ENCODE measurements at regions not wholly inside any gene's neighbourhood (a gene's known extent, or its start where the extent isn't known, plus 50 kb on each side); places are given as distances from the start of the nearest gene placed in this dataset.

DNA sequence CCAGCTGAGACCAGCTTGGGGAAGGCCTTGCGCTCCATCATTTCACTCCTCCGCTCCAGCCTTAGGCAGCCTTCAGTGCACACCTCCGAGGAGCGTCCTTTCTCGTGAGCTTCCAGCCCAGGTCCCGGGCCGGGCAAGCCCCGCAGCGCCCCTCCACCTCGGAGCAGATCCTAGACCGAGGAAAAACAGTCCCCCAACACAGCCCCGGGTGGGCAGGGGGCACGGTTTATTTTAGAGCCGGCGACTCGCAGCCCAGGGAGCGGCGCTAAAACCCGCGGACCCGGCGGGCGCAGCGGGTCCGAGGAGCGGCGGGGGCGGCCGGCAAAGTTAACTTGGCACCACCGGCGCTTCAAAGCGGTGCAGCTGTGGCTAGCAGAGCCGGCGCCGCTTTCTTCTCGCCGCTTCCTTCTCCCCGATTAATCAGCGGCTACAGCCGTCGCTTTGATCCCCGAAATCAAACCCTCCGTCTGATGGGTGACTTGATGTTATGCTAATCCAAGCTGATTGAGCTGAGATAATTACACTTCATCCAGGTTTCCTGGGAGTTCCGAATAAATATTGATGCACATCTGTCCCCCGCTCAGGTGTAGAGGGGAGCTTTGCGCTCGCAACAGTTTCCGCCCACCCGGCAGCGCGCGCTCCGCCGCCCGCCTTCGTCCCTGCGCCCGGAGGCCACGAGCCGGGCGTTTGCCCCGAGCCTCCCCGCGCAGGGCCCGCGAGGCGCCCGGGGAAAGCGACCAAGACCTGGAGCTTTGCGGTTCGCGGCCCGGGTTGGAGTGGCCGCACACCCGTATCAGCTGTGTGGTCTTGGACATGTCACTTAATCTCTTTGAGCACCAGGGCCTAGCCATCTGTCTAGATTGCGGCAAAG is 192.7 kb downstream of the BUD13 start:
- no peak overlapping the region for H3K27ac Mint-ChIP-seq (ENCODE audit: unreplicated experiment)

DNA sequence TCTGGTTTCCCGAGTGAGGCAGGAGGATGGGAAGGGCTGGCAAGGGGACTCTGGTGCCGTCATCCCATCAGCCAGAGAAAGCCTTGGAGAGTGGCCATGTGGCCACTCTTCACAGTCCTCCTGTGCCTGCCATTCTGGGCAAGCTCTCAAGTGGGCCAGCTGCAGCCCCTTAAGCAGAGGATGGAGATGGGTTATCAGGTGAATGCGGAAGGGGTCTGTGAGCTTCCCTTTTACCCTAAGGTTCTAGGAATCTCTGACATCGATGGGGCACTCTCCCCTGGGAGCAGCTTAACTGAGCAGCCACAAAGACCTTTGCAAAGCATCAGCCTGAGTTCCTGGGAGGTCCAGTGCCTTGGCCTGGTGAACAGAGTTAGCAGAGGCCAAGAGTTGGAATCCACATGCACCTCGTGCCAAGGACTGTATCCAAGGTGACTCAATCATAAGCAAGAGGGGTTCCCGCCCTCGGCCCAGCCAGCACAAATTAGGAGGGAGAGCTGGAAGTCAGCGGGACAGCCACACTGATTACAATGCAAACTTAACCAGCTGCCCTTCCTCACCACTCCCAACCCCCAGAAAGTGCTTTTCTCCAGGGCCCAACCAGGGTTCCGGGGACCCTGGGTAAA is 193.6 kb downstream of the BUD13 start:
- intact Hi-C loops (cut with micrococcal nuclease; ENCODE audit: unreplicated experiment), result no loop called here
- no peaks in the 10 kb centered on the region for H3K9me3 Mint-ChIP-seq (ENCODE audit: unreplicated experiment)
- TF ChIP-seq, protein P1, sequence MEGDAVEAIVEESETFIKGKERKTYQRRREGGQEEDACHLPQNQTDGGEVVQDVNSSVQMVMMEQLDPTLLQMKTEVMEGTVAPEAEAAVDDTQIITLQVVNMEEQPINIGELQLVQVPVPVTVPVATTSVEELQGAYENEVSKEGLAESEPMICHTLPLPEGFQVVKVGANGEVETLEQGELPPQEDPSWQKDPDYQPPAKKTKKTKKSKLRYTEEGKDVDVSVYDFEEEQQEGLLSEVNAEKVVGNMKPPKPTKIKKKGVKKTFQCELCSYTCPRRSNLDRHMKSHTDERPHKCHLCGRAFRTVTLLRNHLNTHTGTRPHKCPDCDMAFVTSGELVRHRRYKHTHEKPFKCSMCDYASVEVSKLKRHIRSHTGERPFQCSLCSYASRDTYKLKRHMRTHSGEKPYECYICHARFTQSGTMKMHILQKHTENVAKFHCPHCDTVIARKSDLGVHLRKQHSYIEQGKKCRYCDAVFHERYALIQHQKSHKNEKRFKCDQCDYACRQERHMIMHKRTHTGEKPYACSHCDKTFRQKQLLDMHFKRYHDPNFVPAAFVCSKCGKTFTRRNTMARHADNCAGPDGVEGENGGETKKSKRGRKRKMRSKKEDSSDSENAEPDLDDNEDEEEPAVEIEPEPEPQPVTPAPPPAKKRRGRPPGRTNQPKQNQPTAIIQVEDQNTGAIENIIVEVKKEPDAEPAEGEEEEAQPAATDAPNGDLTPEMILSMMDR (IDR thresholded peaks at IDR 0.05; ENCODE audit: insufficient read depth in 1 of 2, low read depth in 1 of 2, low read length in 1 of 2, severe bottlenecking in 1 of 2, unreplicated experiment in 1 of 2), result no peak
- peak overlapping the region; percentile 4 for H3K4me3 Mint-ChIP-seq (ENCODE audit: unreplicated experiment)
- H3K27me3 ChIP-seq (replicated peaks; ENCODE audit: control insufficient read depth, insufficient read depth, low read length), result peaks cover 11% of the 10 kb centered on the region
- peaks cover 48% of the 10 kb centered on the region for H3K27me3 Mint-ChIP-seq (ENCODE audit: insufficient read depth, unreplicated experiment)
- peaks cover 9% of the 10 kb centered on the region for H3K4me1 ChIP-seq
- no peaks in the 10 kb centered on the region for H3K9me3 ChIP-seq
- no peaks in the 10 kb centered on the region for H3K4me1 Mint-ChIP-seq (ENCODE audit: low read depth, unreplicated experiment)
- no peaks in the 10 kb centered on the region for H3K36me3 ChIP-seq (ENCODE audit: control insufficient read depth, insufficient read depth, low read length)
- no peak overlapping the region for H3K27ac Mint-ChIP-seq (ENCODE audit: unreplicated experiment)
- CTCF ChIA-PET, result no interaction called here
- no peak for DNase-seq
- no peak overlapping the region for H3K4me3 ChIP-seq (ENCODE audit: low read depth, low read length)
- BruUV-seq (replicated peaks), result no TSS peak
- H3K36me3 Mint-ChIP-seq (ENCODE audit: insufficient read depth, unreplicated experiment), result no peaks in the 10 kb centered on the region
- POLR2A ChIA-PET, result no interaction called here

More for the DNA sequence above, 192.7 kb downstream of the BUD13 start:
- no peaks in the 10 kb centered on the region for H3K36me3 Mint-ChIP-seq (ENCODE audit: insufficient read depth, unreplicated experiment)
- Histone ChIP-seq H3K4me3 (ENCODE audit: low read depth, low read length) (0 out of 2 replicates have a peak overlapping the region, but pooled peaks have one; percentile 7), H3K36me3 (ENCODE audit: control insufficient read depth, insufficient read depth, low read length) (no peaks in the 10 kb centered on the region), H3K4me1 (peaks cover 9% of the 10 kb centered on the region), H3K9me3 (no peaks in the 10 kb centered on the region), H3K27me3 (replicated peaks; ENCODE audit: control insufficient read depth, insufficient read depth, low read length) (peaks cover 13% of the 10 kb centered on the region)
- TF ChIP-seq, protein P1 (IDR thresholded peaks at IDR 0.05; ENCODE audit: insufficient read depth in 1 of 2, low read depth in 1 of 2, low read length in 1 of 2, severe bottlenecking in 1 of 2, unreplicated experiment in 1 of 2), result no peak
- intact Hi-C loops (cut with micrococcal nuclease; ENCODE audit: unreplicated experiment), result no loop called here
- BruUV-seq (replicated peaks), result no TSS peak
- ChIA-PET POLR2A (no interaction called here), CTCF (interaction anchor here (0.8 kb wide), 1 partner anchor 17 kb away, joined by 3 read pairs; no protein-coding TSS in a partner anchor)
- H3K4me3 Mint-ChIP-seq (ENCODE audit: unreplicated experiment), result peak overlapping the region; percentile 20
- H3K9me3 Mint-ChIP-seq (ENCODE audit: unreplicated experiment), result no peaks in the 10 kb centered on the region
- peak in 1 of 2 experiments; percentile 34 for DNase-seq
- no peaks in the 10 kb centered on the region for H3K4me1 Mint-ChIP-seq (ENCODE audit: low read depth, unreplicated experiment)
- peaks cover 54% of the 10 kb centered on the region for H3K27me3 Mint-ChIP-seq (ENCODE audit: insufficient read depth, unreplicated experiment)

DNA sequence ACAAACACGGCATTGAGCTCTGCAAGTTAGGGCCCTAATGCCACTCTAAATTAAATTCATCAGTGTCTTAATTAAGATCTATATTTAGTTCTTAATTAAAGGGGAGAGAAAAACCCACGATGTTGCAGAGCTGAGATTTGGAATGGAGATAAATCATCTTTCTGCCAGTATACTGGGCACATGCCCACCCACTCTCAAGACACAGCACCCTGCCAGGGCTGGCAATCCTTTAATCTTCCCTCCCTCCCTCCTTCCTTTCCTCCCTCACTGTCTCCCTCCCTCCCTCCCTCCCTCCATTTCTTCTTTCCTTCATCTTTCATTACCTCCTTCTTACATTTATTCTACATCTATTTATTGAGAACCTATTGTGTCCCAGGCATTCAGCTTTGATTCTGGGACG is 194.8 kb downstream of the BUD13 start:
- DNase-seq, result no peak
- H3K9me3 Mint-ChIP-seq (ENCODE audit: unreplicated experiment), result no peaks in the 10 kb centered on the region
- no peaks in the 10 kb centered on the region for H3K4me1 Mint-ChIP-seq (ENCODE audit: low read depth, unreplicated experiment)
- H3K27ac Mint-ChIP-seq (ENCODE audit: unreplicated experiment), result no peak overlapping the region
- no peaks in the 10 kb centered on the region for H3K36me3 Mint-ChIP-seq (ENCODE audit: insufficient read depth, unreplicated experiment)
- no peak overlapping the region for H3K4me3 Mint-ChIP-seq (ENCODE audit: unreplicated experiment)
- peaks cover 9% of the 10 kb centered on the region for H3K4me1 ChIP-seq
- CTCF ChIA-PET, result no interaction called here
- H3K36me3 ChIP-seq (ENCODE audit: control insufficient read depth, insufficient read depth, low read length), result no peaks in the 10 kb centered on the region
- no peak overlapping the region for H3K4me3 ChIP-seq (ENCODE audit: low read depth, low read length)
- intact Hi-C loops (cut with micrococcal nuclease; ENCODE audit: unreplicated experiment), result no loop called here
- POLR2A ChIA-PET, result no interaction called here
- TF ChIP-seq, protein P1 (IDR thresholded peaks at IDR 0.05; ENCODE audit: insufficient read depth in 1 of 2, low read depth in 1 of 2, low read length in 1 of 2, severe bottlenecking in 1 of 2, unreplicated experiment in 1 of 2), result no peak
- peaks cover 11% of the 10 kb centered on the region for H3K27me3 ChIP-seq (replicated peaks; ENCODE audit: control insufficient read depth, insufficient read depth, low read length)
- H3K9me3 ChIP-seq, result no peaks in the 10 kb centered on the region
- BruUV-seq (replicated peaks), result no TSS peak
- H3K27me3 Mint-ChIP-seq (ENCODE audit: insufficient read depth, unreplicated experiment), result peaks cover 44% of the 10 kb centered on the region

Measured in Caco-2 (cell line).